ENCODE measurements at regions not wholly inside any gene's neighbourhood (a gene's known extent, or its start where the extent isn't known, plus 50 kb on each side); places are given as distances from the start of the nearest gene placed in this dataset.

- FAIRE-seq (no peak), DNase-seq (ENCODE audit: insufficient read length, low spot score) (no peak)
- TF ChIP-seq PAX5 (IDR thresholded peaks at IDR 0.05; ENCODE audit: insufficient read depth, low read length, severe bottlenecking) (no peak), TAF1 (IDR thresholded peaks at IDR 0.05; ENCODE audit: low read depth, low read length) (no peak), POU2F2 (IDR thresholded peaks at IDR 0.05; ENCODE audit: low read depth, low read length) (no peak), SPI1 (IDR thresholded peaks at IDR 0.05; ENCODE audit: low read depth, low read length) (no peak), POLR2AphosphoS5 (IDR thresholded peaks at IDR 0.05; ENCODE audit: low read depth, low read length) (no peak), POLR2A (IDR thresholded peaks at IDR 0.05; ENCODE audit: low read depth, low read length) (no peak)
Observed at GRCh38 chr3:194976874-194977273, 291.2 kb downstream of the FAM43A start.

GRCh38 chr3:194977356-194977755, 291.7 kb downstream of the FAM43A start:
- TF ChIP-seq POU2F2 (IDR thresholded peaks at IDR 0.05; ENCODE audit: low read depth, low read length), result no peak
- TF ChIP-seq POLR2A (IDR thresholded peaks at IDR 0.05; ENCODE audit: low read depth, low read length), result no peak
- TF ChIP-seq SPI1 (IDR thresholded peaks at IDR 0.05; ENCODE audit: low read depth, low read length), result no peak
- TF ChIP-seq POLR2AphosphoS5 (IDR thresholded peaks at IDR 0.05; ENCODE audit: low read depth, low read length), result no peak
- TF ChIP-seq TAF1 (IDR thresholded peaks at IDR 0.05; ENCODE audit: low read depth, low read length), result no peak
- no peak for DNase-seq (ENCODE audit: insufficient read length, low spot score)
- FAIRE-seq, result no peak

DNA sequence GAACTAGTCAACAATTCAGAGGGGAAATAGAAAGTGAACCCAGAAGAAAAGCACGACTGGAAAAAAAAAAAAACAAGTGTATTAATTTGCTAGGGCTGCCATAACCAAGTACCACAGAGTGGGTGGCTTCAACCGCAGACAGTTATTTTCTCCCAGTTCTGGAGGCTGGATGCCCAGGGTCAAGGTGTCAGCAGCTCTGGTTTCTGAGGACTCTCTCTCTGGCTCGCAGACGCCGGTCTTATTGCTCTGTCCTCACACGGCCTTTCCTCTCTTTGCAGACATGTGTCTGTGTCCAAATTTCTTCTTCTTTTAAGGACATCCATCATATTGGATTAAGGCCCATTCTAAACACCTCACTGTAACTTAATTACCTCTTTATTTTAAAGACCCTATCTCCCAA, 291.8 kb downstream of the XXYLT1 start:
- FAIRE-seq (no peak), DNase-seq (ENCODE audit: insufficient read length, low spot score) (no peak)
- TF ChIP-seq TAF1 (IDR thresholded peaks at IDR 0.05; ENCODE audit: low read depth, low read length) (no peak), PAX5 (IDR thresholded peaks at IDR 0.05; ENCODE audit: insufficient read depth, low read length, severe bottlenecking) (no peak), POLR2A (IDR thresholded peaks at IDR 0.05; ENCODE audit: low read depth, low read length) (no peak), POLR2AphosphoS5 (IDR thresholded peaks at IDR 0.05; ENCODE audit: low read depth, low read length) (no peak), SPI1 (IDR thresholded peaks at IDR 0.05; ENCODE audit: low read depth, low read length) (no peak), POU2F2 (IDR thresholded peaks at IDR 0.05; ENCODE audit: low read depth, low read length) (no peak)

DNA sequence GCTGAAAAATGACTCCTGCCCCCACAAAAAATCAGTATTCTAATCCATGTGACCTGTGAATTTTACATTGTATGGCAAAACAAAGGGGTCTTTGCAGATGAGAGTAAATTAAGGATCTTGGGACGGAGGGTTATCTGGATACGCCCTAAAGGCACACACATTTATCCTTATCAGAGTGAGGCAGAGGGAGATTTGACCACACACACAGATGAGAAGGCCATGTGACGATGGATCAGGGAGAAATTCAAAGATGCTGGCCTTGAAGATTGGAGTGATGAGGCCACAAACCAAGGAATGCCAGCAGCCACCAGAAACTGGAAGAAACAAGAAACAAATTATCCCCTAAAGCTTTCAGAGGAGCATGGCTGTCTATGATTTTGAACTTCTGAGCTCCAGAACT, 288.5 kb downstream of the XXYLT1 start:
- no peak for FAIRE-seq
- no peak for DNase-seq (ENCODE audit: insufficient read length, low spot score)
- no peak for TF ChIP-seq POU2F2 (IDR thresholded peaks at IDR 0.05; ENCODE audit: low read depth, low read length)
- no peak for TF ChIP-seq POLR2A (IDR thresholded peaks at IDR 0.05; ENCODE audit: low read depth, low read length)
- TF ChIP-seq SPI1 (IDR thresholded peaks at IDR 0.05; ENCODE audit: low read depth, low read length), result no peak
- TF ChIP-seq POLR2AphosphoS5 (IDR thresholded peaks at IDR 0.05; ENCODE audit: low read depth, low read length), result no peak
- no peak for TF ChIP-seq TAF1 (IDR thresholded peaks at IDR 0.05; ENCODE audit: low read depth, low read length)
- TF ChIP-seq PAX5 (IDR thresholded peaks at IDR 0.05; ENCODE audit: insufficient read depth, low read length, severe bottlenecking), result no peak

DNA sequence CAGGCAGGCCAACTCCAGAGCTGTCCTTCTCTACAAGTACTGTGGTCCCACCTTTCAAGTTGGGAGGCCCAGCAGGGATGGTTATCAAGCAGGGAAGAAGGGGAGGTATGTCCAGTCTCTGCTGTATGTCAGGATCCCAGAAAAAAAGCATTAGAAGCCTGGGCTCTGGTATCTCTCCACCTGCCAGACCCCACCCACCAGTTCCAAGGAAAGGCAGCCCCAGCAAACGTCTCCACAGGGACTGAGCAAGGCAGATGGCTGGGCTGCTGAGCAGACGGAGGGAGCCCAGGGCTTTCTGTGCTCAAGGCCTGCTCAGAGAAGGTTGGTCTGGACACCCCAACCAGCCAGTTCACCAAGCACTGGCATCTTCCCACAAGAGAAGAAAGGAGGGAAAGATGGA, 287.8 kb downstream of the XXYLT1 start:
- DNase-seq (ENCODE audit: insufficient read length, low spot score) (no peak), FAIRE-seq (no peak)

DNA sequence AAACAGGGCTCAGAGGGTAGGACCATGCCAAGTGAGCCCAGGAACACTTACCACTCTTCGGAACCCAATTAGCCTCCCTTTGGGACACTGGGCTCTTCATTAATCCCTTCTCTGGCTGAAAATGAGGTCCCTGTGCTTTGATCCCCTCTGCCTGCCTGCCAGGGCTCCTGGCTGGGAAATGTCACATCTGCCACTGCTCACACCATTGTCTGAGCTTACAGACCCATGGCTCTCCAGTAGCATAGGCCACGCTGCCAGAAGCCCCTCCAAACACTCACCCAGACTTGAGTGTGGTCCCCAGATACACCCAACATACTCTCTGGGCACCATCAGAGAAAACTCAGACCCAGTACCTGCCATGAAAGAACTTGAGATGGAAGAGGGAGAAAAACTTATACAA, 287.3 kb downstream of the XXYLT1 start:
- no peak for TF ChIP-seq PAX5 (IDR thresholded peaks at IDR 0.05; ENCODE audit: insufficient read depth, low read length, severe bottlenecking)
- no peak for TF ChIP-seq POU2F2 (IDR thresholded peaks at IDR 0.05; ENCODE audit: low read depth, low read length)
- TF ChIP-seq POLR2A (IDR thresholded peaks at IDR 0.05; ENCODE audit: low read depth, low read length), result no peak
- TF ChIP-seq SPI1 (IDR thresholded peaks at IDR 0.05; ENCODE audit: low read depth, low read length), result no peak
- no peak for TF ChIP-seq POLR2AphosphoS5 (IDR thresholded peaks at IDR 0.05; ENCODE audit: low read depth, low read length)
- no peak for TF ChIP-seq TAF1 (IDR thresholded peaks at IDR 0.05; ENCODE audit: low read depth, low read length)
- no peak for FAIRE-seq

More for the DNA sequence above, 287.8 kb downstream of the XXYLT1 start:
- TF ChIP-seq POLR2AphosphoS5 (IDR thresholded peaks at IDR 0.05; ENCODE audit: low read depth, low read length) (no peak), POU2F2 (IDR thresholded peaks at IDR 0.05; ENCODE audit: low read depth, low read length) (no peak), PAX5 (IDR thresholded peaks at IDR 0.05; ENCODE audit: insufficient read depth, low read length, severe bottlenecking) (no peak), SPI1 (IDR thresholded peaks at IDR 0.05; ENCODE audit: low read depth, low read length) (no peak)

DNA sequence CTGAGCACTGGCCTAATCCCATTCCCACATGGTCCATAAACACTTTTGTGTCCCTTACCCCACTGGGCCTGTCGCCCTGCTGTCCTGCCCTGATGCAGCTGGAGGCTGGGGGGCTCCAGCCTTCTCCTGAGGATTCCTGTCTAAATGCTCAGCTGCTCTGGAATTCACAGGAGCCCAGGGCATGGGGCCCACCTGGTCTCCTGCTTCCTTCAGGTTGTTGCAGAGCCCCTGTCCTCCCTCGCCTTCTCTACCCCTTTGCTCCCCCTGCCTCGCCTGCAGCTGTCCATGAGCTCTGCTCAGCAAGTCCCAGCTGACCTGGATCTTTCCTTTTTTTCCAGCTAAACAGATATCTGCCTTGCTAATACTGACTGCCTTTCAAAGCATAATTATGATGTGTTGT, 286.9 kb downstream of the XXYLT1 start:
- TF ChIP-seq SPI1 (IDR thresholded peaks at IDR 0.05; ENCODE audit: low read depth, low read length) (no peak), PAX5 (IDR thresholded peaks at IDR 0.05; ENCODE audit: insufficient read depth, low read length, severe bottlenecking) (no peak), POU2F2 (IDR thresholded peaks at IDR 0.05; ENCODE audit: low read depth, low read length) (no peak), TAF1 (IDR thresholded peaks at IDR 0.05; ENCODE audit: low read depth, low read length) (no peak), POLR2A (IDR thresholded peaks at IDR 0.05; ENCODE audit: low read depth, low read length) (no peak), POLR2AphosphoS5 (IDR thresholded peaks at IDR 0.05; ENCODE audit: low read depth, low read length) (no peak)
- DNase-seq (ENCODE audit: insufficient read length, low spot score) (no peak), FAIRE-seq (no peak)

More for the DNA sequence above, 287.3 kb downstream of the XXYLT1 start:
- DNase-seq (ENCODE audit: insufficient read length, low spot score), result no peak

- FAIRE-seq (no peak), DNase-seq (ENCODE audit: insufficient read length, low spot score) (no peak)
- TF ChIP-seq PAX5 (IDR thresholded peaks at IDR 0.05; ENCODE audit: insufficient read depth, low read length, severe bottlenecking) (no peak), POU2F2 (IDR thresholded peaks at IDR 0.05; ENCODE audit: low read depth, low read length) (no peak), TAF1 (IDR thresholded peaks at IDR 0.05; ENCODE audit: low read depth, low read length) (no peak)
Observed at GRCh38 chr3:194984622-194985021, 286.3 kb downstream of the XXYLT1 start.

DNA sequence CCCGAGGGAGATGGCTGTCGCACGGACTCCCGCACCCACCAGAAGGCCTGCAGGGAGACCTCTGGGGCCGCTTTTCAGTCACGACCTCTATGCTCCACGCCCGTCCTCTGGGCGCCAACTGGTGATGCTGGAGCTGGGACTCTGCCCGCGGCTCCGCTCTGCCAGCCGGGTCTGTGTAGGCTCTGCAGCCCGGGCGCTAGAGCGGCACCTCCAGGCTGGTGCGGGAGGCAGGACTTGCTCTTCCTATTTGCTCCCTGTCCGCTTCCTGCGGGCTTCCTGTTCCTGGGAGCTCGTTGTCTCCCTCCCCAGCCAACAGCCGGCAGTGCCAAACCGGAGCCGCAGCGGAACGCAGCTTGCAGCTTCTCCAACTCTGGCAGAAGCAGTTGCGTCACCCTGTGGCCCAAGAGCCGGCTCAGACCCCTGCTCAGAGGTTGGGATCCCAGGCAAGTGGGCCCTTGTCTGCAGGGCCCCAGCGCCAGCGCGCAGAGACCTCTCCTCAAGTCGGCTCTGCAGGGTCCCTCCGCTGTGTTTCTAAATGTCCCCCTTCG, 285.9 kb downstream of the XXYLT1 start:
- no peak for DNase-seq (ENCODE audit: insufficient read length, low spot score)
- no peak for FAIRE-seq
- TF ChIP-seq TAF1 (IDR thresholded peaks at IDR 0.05; ENCODE audit: low read depth, low read length) (no peak), PAX5 (IDR thresholded peaks at IDR 0.05; ENCODE audit: insufficient read depth, low read length, severe bottlenecking) (no peak), SPI1 (IDR thresholded peaks at IDR 0.05; ENCODE audit: low read depth, low read length) (no peak), POLR2AphosphoS5 (IDR thresholded peaks at IDR 0.05; ENCODE audit: low read depth, low read length) (no peak), POU2F2 (IDR thresholded peaks at IDR 0.05; ENCODE audit: low read depth, low read length) (no peak), POLR2A (IDR thresholded peaks at IDR 0.05; ENCODE audit: low read depth, low read length) (no peak)

Measured in GM12891 (cell line).